Stimulated activated effector memory CD8-positive, alpha-beta T cell treated with anti-CD3 and anti-CD28 coated beads, Interleukin-12 subunit alpha, Interleukin-12 subunit beta, amount 100 ng/mL, for 72 hours (primary cell): ENCODE measurements at regions not wholly inside any gene's neighbourhood (a gene's known extent, or its start where the extent isn't known, plus 50 kb on each side); places are given as distances from the start of the nearest gene placed in this dataset.

Experiments
- ATAC-seq: fragments of 150-1000 bp; cut with Tn5 transposase; 2 replicates; pipeline ENCODE4 v1.10.0; 2021
- DNase-seq, 2 donors: peaks; one replicate each; pipeline ENCODE4 v3.0.0; 2021 to 2022; ENCODE audit warnings: low spot score in 2 of 2
- H3K27ac Mint-ChIP-seq: one replicate; pipeline ENCODE4 v1.8.0; 2022; ENCODE audit warnings: mild to moderate bottlenecking, mixed read lengths
- H3K36me3 Mint-ChIP-seq: one replicate; pipeline ENCODE4 v1.8.0; 2022; ENCODE audit warnings: mild to moderate bottlenecking, mixed read lengths
- H3K4me1 Mint-ChIP-seq: one replicate; pipeline ENCODE4 v1.8.0; 2022; ENCODE audit warnings: mixed read lengths
- H3K4me3 Mint-ChIP-seq: one replicate; pipeline ENCODE4 v1.8.0; 2022; ENCODE audit warnings: mild to moderate bottlenecking, mixed read lengths
- H3K9me3 Mint-ChIP-seq: one replicate; pipeline ENCODE4 v1.8.0; 2022; ENCODE audit warnings: mixed read lengths

GRCh38 chr2:42842466-42842865, 50.1 kb upstream of the HAAO start:
- no peaks in the 10 kb centered on the region for H3K4me1 Mint-ChIP-seq
- no peaks in the 10 kb centered on the region for H3K36me3 Mint-ChIP-seq
- no peaks in the 10 kb centered on the region for H3K9me3 Mint-ChIP-seq
- H3K27ac Mint-ChIP-seq, result no peak overlapping the region
- DNase-seq (no peak), ATAC-seq (no peak)
- H3K4me3 Mint-ChIP-seq, result no peak overlapping the region
